HEK293 (cell line): ENCODE measurements at regions not wholly inside any gene's neighbourhood (a gene's known extent, or its start where the extent isn't known, plus 50 kb on each side); places are given as distances from the start of the nearest gene placed in this dataset.

ENCODE experiments used
- GLI2 ChIP-seq: fragments of 450-650 bp; formaldehyde crosslinking; IDR thresholded peaks from 2 replicates; pipeline ENCODE4; 2017; ENCODE audit warnings: missing biosample characterization, missing genetic modification characterization, low read depth, borderline replicate concordance
- ZNF610 ChIP-seq: fragments of 450-650 bp; formaldehyde crosslinking; IDR thresholded peaks from 2 replicates; pipeline ENCODE4 v1.5.1; 2016; ENCODE audit warnings: missing biosample characterization, missing genetic modification characterization, borderline replicate concordance
- ZNF843 ChIP-seq: fragments of 450-650 bp; formaldehyde crosslinking; IDR thresholded peaks from 2 replicates; pipeline ENCODE4 v1.5.1; 2016; ENCODE audit warnings: missing biosample characterization, missing genetic modification characterization
- TF ChIP-seq, protein P1 (sequence below): fragments of 450-650 bp; formaldehyde crosslinking; IDR thresholded peaks from 2 replicates; pipeline ENCODE4 v1.5.1; 2016; ENCODE audit warnings: missing biosample characterization, missing genetic modification characterization
- TF ChIP-seq, protein P2 (sequence below): fragments of 450-650 bp; formaldehyde crosslinking; IDR thresholded peaks from 2 replicates; pipeline ENCODE4 v1.5.1; 2016; ENCODE audit warnings: missing biosample characterization, missing genetic modification characterization, borderline replicate concordance

- no peak for TF ChIP-seq ZNF610 (tag by site-specific recombination)
- TF ChIP-seq, protein P1, sequence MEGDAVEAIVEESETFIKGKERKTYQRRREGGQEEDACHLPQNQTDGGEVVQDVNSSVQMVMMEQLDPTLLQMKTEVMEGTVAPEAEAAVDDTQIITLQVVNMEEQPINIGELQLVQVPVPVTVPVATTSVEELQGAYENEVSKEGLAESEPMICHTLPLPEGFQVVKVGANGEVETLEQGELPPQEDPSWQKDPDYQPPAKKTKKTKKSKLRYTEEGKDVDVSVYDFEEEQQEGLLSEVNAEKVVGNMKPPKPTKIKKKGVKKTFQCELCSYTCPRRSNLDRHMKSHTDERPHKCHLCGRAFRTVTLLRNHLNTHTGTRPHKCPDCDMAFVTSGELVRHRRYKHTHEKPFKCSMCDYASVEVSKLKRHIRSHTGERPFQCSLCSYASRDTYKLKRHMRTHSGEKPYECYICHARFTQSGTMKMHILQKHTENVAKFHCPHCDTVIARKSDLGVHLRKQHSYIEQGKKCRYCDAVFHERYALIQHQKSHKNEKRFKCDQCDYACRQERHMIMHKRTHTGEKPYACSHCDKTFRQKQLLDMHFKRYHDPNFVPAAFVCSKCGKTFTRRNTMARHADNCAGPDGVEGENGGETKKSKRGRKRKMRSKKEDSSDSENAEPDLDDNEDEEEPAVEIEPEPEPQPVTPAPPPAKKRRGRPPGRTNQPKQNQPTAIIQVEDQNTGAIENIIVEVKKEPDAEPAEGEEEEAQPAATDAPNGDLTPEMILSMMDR (tag by site-specific recombination): no peak
- TF ChIP-seq GLI2: no peak
- TF ChIP-seq, protein P2, sequence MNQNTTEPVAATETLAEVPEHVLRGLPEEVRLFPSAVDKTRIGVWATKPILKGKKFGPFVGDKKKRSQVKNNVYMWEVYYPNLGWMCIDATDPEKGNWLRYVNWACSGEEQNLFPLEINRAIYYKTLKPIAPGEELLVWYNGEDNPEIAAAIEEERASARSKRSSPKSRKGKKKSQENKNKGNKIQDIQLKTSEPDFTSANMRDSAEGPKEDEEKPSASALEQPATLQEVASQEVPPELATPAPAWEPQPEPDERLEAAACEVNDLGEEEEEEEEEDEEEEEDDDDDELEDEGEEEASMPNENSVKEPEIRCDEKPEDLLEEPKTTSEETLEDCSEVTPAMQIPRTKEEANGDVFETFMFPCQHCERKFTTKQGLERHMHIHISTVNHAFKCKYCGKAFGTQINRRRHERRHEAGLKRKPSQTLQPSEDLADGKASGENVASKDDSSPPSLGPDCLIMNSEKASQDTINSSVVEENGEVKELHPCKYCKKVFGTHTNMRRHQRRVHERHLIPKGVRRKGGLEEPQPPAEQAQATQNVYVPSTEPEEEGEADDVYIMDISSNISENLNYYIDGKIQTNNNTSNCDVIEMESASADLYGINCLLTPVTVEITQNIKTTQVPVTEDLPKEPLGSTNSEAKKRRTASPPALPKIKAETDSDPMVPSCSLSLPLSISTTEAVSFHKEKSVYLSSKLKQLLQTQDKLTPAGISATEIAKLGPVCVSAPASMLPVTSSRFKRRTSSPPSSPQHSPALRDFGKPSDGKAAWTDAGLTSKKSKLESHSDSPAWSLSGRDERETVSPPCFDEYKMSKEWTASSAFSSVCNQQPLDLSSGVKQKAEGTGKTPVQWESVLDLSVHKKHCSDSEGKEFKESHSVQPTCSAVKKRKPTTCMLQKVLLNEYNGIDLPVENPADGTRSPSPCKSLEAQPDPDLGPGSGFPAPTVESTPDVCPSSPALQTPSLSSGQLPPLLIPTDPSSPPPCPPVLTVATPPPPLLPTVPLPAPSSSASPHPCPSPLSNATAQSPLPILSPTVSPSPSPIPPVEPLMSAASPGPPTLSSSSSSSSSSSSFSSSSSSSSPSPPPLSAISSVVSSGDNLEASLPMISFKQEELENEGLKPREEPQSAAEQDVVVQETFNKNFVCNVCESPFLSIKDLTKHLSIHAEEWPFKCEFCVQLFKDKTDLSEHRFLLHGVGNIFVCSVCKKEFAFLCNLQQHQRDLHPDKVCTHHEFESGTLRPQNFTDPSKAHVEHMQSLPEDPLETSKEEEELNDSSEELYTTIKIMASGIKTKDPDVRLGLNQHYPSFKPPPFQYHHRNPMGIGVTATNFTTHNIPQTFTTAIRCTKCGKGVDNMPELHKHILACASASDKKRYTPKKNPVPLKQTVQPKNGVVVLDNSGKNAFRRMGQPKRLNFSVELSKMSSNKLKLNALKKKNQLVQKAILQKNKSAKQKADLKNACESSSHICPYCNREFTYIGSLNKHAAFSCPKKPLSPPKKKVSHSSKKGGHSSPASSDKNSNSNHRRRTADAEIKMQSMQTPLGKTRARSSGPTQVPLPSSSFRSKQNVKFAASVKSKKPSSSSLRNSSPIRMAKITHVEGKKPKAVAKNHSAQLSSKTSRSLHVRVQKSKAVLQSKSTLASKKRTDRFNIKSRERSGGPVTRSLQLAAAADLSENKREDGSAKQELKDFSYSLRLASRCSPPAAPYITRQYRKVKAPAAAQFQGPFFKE (tag by site-specific recombination): no peak
- TF ChIP-seq ZNF843 (tag by site-specific recombination): no peak
These were observed 113.2 kb downstream of the MIAT start for GRCh38 chr22:26770624-26771023.
